Neural crest cell (in vitro differentiated cells): ENCODE measurements at regions not wholly inside any gene's neighbourhood (a gene's known extent, or its start where the extent isn't known, plus 50 kb on each side); places are given as distances from the start of the nearest gene placed in this dataset.

Experiments used
- DNase-seq: peaks from one replicate; pipeline ENCODE4 v3.0.0; 2021; ENCODE audit warnings: low read depth, mixed read lengths, low spot score
- H3K27ac Mint-ChIP-seq: one replicate; pipeline ENCODE4 v1.8.0; 2021; ENCODE audit warnings: mild to moderate bottlenecking, mixed read lengths; ENCODE audit not compliant: unreplicated experiment
- H3K27me3 Mint-ChIP-seq: 2 replicates; pipeline ENCODE4 v1.8.0; 2021; ENCODE audit warnings: low read depth, mild to moderate bottlenecking, mixed read lengths
- H3K36me3 Mint-ChIP-seq: 2 replicates; pipeline ENCODE4 v1.8.0; 2021; ENCODE audit warnings: low read depth, mild to moderate bottlenecking, mixed read lengths
- H3K4me1 Mint-ChIP-seq: 2 replicates; pipeline ENCODE4 v1.8.0; 2021; ENCODE audit warnings: mixed read lengths
- H3K4me3 Mint-ChIP-seq: one replicate; pipeline ENCODE4 v1.8.0; 2021; ENCODE audit warnings: mild to moderate bottlenecking, mixed read lengths
- H3K9me3 Mint-ChIP-seq: 2 replicates; pipeline ENCODE4 v1.8.0; 2021; ENCODE audit warnings: mixed read lengths
- TF ChIP-seq, protein P1 (sequence below): fragments of 200-600 bp; sonication (generic); conservative IDR thresholded peaks from 2 replicates; pipeline ENCODE4 v1.5.0; 2021; ENCODE audit warnings: antibody characterized with exemption, mild to moderate bottlenecking

GRCh38 chr16:80459966-80460365 lies 80.8 kb upstream of the DYNLRB2 start:
- no peak for DNase-seq
- no peak overlapping the region for H3K4me3 Mint-ChIP-seq
- H3K27me3 Mint-ChIP-seq = peaks cover 9% of the 10 kb centered on the region
- no peaks in the 10 kb centered on the region for H3K4me1 Mint-ChIP-seq
- no peak overlapping the region for H3K27ac Mint-ChIP-seq
- TF ChIP-seq, protein P1, sequence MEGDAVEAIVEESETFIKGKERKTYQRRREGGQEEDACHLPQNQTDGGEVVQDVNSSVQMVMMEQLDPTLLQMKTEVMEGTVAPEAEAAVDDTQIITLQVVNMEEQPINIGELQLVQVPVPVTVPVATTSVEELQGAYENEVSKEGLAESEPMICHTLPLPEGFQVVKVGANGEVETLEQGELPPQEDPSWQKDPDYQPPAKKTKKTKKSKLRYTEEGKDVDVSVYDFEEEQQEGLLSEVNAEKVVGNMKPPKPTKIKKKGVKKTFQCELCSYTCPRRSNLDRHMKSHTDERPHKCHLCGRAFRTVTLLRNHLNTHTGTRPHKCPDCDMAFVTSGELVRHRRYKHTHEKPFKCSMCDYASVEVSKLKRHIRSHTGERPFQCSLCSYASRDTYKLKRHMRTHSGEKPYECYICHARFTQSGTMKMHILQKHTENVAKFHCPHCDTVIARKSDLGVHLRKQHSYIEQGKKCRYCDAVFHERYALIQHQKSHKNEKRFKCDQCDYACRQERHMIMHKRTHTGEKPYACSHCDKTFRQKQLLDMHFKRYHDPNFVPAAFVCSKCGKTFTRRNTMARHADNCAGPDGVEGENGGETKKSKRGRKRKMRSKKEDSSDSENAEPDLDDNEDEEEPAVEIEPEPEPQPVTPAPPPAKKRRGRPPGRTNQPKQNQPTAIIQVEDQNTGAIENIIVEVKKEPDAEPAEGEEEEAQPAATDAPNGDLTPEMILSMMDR = no peak
- no peaks in the 10 kb centered on the region for H3K36me3 Mint-ChIP-seq
- peaks cover 3% of the 10 kb centered on the region for H3K9me3 Mint-ChIP-seq

DNA sequence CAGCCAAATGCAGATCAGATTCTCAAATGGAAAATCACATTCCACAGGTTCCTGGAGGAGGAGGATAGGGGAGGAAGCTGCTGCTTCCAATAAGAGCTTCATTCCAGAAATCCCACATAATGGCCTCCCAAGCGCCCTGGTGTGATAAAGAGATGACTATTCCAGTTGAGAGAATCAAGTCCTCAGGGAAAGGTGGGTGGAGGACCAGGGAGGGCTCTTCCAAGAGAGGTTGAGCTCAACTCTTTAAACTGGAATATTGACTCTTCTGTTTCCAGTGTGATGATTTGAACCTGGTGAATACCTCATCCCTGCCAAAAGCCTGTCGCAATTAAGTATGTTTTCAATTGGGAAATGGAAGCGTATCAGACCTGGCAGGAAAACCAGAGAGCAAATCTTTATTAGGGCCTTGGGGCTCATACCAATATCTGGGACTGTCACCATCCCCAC lies 81.4 kb upstream of the DYNLRB2 start:
- H3K27ac Mint-ChIP-seq = no peak overlapping the region
- no peak for DNase-seq
- H3K36me3 Mint-ChIP-seq = no peaks in the 10 kb centered on the region
- TF ChIP-seq, protein P1 = no peak
- H3K27me3 Mint-ChIP-seq = peaks cover 6% of the 10 kb centered on the region
- no peaks in the 10 kb centered on the region for H3K4me1 Mint-ChIP-seq
- peaks cover 3% of the 10 kb centered on the region for H3K9me3 Mint-ChIP-seq
- no peak overlapping the region for H3K4me3 Mint-ChIP-seq

DNA sequence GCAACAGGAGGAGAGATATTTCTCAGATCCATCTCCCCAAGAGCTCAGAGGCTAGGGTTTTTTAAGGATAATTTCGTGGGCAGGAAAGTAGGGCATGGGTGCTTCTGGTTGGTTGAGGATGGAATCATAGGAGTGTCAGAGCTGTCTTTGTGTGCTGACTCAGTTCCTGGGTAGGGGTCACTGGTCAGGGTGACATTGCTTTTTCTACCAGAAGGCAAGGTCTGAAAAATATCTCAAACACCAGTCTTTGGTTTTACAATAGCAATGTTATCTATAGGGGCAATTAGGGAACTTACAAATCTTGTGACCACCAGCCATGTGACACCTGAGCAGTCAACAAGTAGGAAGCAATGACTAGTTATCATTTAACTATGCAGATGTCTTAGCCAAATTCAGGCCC lies 82.9 kb upstream of the DYNLRB2 start:
- H3K4me3 Mint-ChIP-seq = no peak overlapping the region
- DNase-seq = no peak
- peaks cover 6% of the 10 kb centered on the region for H3K27me3 Mint-ChIP-seq
- H3K36me3 Mint-ChIP-seq = no peaks in the 10 kb centered on the region
- peaks cover 3% of the 10 kb centered on the region for H3K9me3 Mint-ChIP-seq
- no peak overlapping the region for H3K27ac Mint-ChIP-seq
- no peaks in the 10 kb centered on the region for H3K4me1 Mint-ChIP-seq
- TF ChIP-seq, protein P1 = no peak

DNA sequence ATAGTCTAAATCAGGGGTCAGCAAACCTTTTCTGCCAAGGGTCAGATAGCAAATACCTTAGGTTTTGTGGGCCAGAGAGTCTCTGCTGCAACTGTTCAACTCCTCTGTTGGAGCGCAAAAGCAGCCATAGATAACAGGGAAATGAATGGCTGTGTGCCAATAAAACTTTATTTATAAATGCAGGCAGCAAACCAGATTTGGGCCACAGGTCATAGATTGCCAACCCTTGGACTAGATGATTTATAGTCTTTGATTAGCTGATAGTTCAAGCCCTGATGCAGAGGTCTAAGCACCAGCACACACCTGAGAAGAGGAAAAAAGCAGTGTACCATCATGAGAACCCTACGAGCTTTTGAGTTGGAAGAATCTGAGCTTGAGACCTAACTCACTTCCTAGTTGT lies 86.0 kb upstream of the DYNLRB2 start:
- Mint-ChIP-seq H3K27ac (no peak overlapping the region), H3K27me3 (peaks cover 3% of the 10 kb centered on the region), H3K4me1 (no peaks in the 10 kb centered on the region), H3K9me3 (peaks cover 3% of the 10 kb centered on the region), H3K36me3 (no peaks in the 10 kb centered on the region), H3K4me3 (no peak overlapping the region)
- TF ChIP-seq, protein P1 = no peak
- DNase-seq = no peak

DNA sequence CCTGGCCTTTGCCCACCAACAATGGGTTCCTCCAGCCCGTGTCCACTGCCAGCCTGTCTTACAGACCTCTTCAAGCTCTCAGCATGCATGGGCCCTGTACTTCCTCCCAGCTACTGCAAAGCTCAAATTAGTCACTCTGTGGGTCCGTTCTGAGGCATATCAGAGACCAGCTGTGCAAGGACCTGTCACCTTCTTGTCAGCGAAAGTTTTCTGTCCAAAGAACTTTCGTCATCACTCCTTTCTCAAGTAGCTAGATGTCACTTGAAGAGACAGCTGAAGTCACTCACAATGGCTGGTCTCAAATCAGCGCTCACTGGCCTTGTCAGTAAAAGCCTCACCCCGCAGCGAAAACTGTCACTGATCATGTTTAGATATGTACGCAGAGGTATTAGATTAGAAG lies 91.4 kb upstream of the DYNLRB2 start:
- no peak for DNase-seq
- no peaks in the 10 kb centered on the region for H3K36me3 Mint-ChIP-seq
- no peaks in the 10 kb centered on the region for H3K27me3 Mint-ChIP-seq
- no peaks in the 10 kb centered on the region for H3K4me1 Mint-ChIP-seq
- TF ChIP-seq, protein P1 = no peak
- no peak overlapping the region for H3K4me3 Mint-ChIP-seq
- H3K9me3 Mint-ChIP-seq = no peaks in the 10 kb centered on the region
- H3K27ac Mint-ChIP-seq = no peak overlapping the region

DNA sequence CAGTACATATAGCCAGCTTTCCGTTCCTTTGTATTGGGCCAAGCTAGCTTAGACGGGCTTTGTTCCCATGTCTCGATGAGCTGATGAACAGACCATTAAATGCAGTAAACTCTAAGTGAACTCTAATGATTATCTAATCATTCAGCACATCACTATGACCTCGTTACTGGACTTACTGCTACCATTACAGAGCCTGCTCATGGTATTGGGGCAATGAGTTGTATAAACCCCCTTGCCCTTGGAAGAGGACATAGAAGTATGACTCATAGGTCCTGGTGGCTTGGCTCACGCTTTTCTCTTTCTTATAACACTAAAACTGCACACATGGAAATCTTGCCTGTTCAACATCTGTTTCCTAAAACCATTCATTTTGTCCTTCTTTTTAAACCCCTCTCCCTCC lies 93.6 kb upstream of the DYNLRB2 start:
- H3K27me3 Mint-ChIP-seq = peaks cover 4% of the 10 kb centered on the region
- no peaks in the 10 kb centered on the region for H3K9me3 Mint-ChIP-seq
- TF ChIP-seq, protein P1 = no peak
- DNase-seq = no peak
- H3K4me1 Mint-ChIP-seq = no peaks in the 10 kb centered on the region
- no peaks in the 10 kb centered on the region for H3K36me3 Mint-ChIP-seq
- no peak overlapping the region for H3K27ac Mint-ChIP-seq
- H3K4me3 Mint-ChIP-seq = no peak overlapping the region
